HUES6 (cell line): ENCODE measurements at regions not wholly inside any gene's neighbourhood (a gene's known extent, or its start where the extent isn't known, plus 50 kb on each side); places are given as distances from the start of the nearest gene placed in this dataset.

Experiments used
- H3K27ac ChIP-seq: 2 replicates; pipeline ENCODE4 v1.7.0; 2013; ENCODE audit warnings: low read depth, mild to moderate bottlenecking, low read length, inconsistent platforms
- H3K27me3 ChIP-seq: 2 replicates; pipeline ENCODE4 v1.6.1; 2013; ENCODE audit warnings: low read length; ENCODE audit not compliant: control insufficient read depth, insufficient read depth
- H3K36me3 ChIP-seq: 2 replicates; pipeline ENCODE4 v1.6.1; 2013; ENCODE audit warnings: low read length; ENCODE audit not compliant: control insufficient read depth, insufficient read depth
- H3K4me1 ChIP-seq: 2 replicates; pipeline ENCODE4 v1.6.1; 2013; ENCODE audit warnings: low read length; ENCODE audit not compliant: control insufficient read depth, insufficient read depth
- H3K4me3 ChIP-seq: 2 replicates; pipeline ENCODE4 v1.5.1; 2013; ENCODE audit warnings: low read depth, low read length
- H3K9ac ChIP-seq: one replicate; pipeline ENCODE4 v1.6.1; 2013; ENCODE audit warnings: mild to moderate bottlenecking, low read length
- H3K9me3 ChIP-seq: 2 replicates; pipeline ENCODE4 v1.6.1; 2013; ENCODE audit warnings: low read depth, low read length; ENCODE audit not compliant: control insufficient read depth, insufficient read depth

DNA sequence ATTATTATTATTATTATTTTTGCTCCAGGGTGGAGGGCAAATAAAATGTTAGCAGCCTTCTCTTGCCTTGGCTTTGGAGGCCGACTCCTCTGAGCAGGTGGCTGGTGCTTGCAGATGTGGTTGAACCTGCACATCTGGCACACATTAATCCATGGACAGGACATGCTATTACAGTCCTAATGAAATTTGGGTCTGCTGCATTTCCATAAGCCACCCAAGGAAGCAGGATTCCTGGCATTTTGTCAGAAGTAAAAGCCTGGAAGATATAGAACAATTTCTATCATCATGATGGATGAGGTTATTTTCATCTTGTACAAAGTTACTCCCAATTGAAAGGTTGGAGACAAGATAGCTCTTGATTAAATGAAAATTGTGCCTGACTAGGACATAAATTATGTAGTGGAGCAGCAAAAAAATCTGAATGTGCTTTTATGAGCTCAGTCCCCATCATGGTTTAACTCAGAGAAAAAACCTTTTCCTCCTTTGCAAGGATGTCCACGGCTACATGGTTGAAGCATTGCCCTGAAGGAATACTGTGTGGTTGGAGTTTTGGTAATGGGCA is 130.9 kb upstream of the RGMA start:
- no peak overlapping the region for H3K27ac ChIP-seq

GRCh38 chr15:93217343-93217742 is 128.3 kb upstream of the RGMA start:
- Histone ChIP-seq H3K36me3 (no peaks in the 10 kb centered on the region), H3K9ac (no peak overlapping the region), H3K27me3 (no peaks in the 10 kb centered on the region), H3K9me3 (no peaks in the 10 kb centered on the region; the same call in 1 of the 2 replicates), H3K4me1 (no peaks in the 10 kb centered on the region), H3K27ac (no peak overlapping the region), H3K4me3 (no peak overlapping the region)

More for the DNA sequence above, 130.9 kb upstream of the RGMA start:
- Histone ChIP-seq H3K27me3 (no peaks in the 10 kb centered on the region), H3K9ac (no peak overlapping the region), H3K9me3 (no peaks in the 10 kb centered on the region), H3K36me3 (no peaks in the 10 kb centered on the region), H3K4me1 (no peaks in the 10 kb centered on the region), H3K4me3 (no peak overlapping the region)

DNA sequence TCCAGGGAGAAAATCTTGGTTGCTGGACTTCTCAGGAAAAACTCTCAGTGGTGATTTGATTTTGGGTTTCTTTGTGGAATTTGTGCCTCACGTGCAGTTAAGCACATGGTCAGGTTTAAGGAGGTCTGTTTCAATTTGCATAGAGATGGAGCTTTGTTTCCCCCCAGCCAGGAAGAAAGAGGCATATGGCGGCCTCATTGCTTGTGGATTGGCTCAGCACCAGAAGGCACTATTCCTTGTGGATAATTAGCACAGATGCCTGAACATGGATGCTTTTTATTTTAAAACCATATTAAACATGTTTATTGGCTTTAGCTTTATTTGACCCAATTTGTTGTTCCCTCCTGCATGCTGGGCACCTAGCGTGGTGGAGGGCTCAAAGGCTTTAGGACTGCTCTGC is 125.1 kb upstream of the RGMA start:
- Histone ChIP-seq H3K9ac (no peak overlapping the region), H3K27ac (no peak overlapping the region), H3K27me3 (no peaks in the 10 kb centered on the region), H3K4me3 (no peak overlapping the region), H3K4me1 (peaks cover 6% of the 10 kb centered on the region; the same call in 1 of the 2 replicates), H3K36me3 (no peaks in the 10 kb centered on the region), H3K9me3 (peaks cover 2% of the 10 kb centered on the region)

GRCh38 chr15:93213281-93213680 is 124.3 kb upstream of the RGMA start:
- Histone ChIP-seq H3K27ac (no peak overlapping the region), H3K4me3 (no peak overlapping the region), H3K9me3 (peaks cover 2% of the 10 kb centered on the region), H3K36me3 (no peaks in the 10 kb centered on the region), H3K4me1 (peaks cover 6% of the 10 kb centered on the region; the same call in 1 of the 2 replicates), H3K9ac (no peak overlapping the region), H3K27me3 (no peaks in the 10 kb centered on the region)

DNA sequence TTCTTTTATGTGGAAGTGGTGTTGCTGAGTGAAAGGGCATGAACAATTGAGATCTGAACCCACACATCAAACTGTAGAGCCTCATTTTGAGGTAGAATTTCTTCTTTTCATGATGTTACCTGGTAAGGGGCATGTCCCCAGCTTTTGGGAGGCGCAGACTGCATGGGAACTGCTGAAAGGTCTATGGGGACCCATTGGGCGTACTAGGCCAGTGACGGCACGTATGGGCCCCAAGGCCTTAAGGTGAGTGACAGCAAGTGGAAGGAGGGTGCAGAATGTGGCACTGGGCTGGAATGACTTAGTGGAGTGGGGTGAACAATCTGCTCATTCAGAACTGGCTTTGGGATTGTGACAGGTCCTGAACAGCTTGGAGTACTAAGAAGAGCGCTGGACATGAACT is 123.6 kb upstream of the RGMA start:
- peaks cover 6% of the 10 kb centered on the region; the same call in 1 of the 2 replicates for H3K4me1 ChIP-seq
- H3K9me3 ChIP-seq = peaks cover 2% of the 10 kb centered on the region
- H3K36me3 ChIP-seq = no peaks in the 10 kb centered on the region
- no peak overlapping the region for H3K4me3 ChIP-seq
- no peaks in the 10 kb centered on the region for H3K27me3 ChIP-seq
- H3K9ac ChIP-seq = no peak overlapping the region
- H3K27ac ChIP-seq = no peak overlapping the region

DNA sequence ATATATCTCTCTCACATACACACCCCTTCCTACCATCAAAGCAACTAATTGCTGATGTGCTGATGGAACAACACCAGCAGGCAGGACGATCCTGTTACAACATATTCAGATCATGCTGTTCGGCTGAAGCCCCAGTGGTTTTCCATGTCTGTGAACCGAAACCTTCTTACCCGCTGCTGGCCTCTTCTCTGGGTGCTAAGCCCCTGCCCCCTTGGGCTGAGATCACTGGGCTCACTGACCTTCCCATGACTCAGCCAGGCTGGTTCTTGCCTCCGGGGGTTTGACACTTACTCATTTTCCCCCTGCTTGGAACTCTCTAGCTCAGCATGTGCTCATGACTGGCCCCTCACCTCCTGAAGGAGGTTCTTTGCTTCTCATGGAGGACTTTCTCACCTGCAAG is 122.0 kb upstream of the RGMA start:
- H3K9ac ChIP-seq = no peak overlapping the region
- H3K4me3 ChIP-seq = no peak overlapping the region
- peaks cover 6% of the 10 kb centered on the region; the same call in 1 of the 2 replicates for H3K4me1 ChIP-seq
- peaks cover 2% of the 10 kb centered on the region for H3K9me3 ChIP-seq
- H3K27ac ChIP-seq = no peak overlapping the region
- H3K27me3 ChIP-seq = no peaks in the 10 kb centered on the region
- no peaks in the 10 kb centered on the region for H3K36me3 ChIP-seq

- no peak overlapping the region for H3K4me3 ChIP-seq
- H3K9ac ChIP-seq = no peak overlapping the region
- no peaks in the 10 kb centered on the region for H3K27me3 ChIP-seq
- no peaks in the 10 kb centered on the region for H3K36me3 ChIP-seq
- H3K9me3 ChIP-seq = peaks cover 2% of the 10 kb centered on the region
- no peak overlapping the region for H3K27ac ChIP-seq
- peaks cover 6% of the 10 kb centered on the region; the same call in 1 of the 2 replicates for H3K4me1 ChIP-seq
These were observed 120.9 kb upstream of the RGMA start for GRCh38 chr15:93209690-93210445.

DNA sequence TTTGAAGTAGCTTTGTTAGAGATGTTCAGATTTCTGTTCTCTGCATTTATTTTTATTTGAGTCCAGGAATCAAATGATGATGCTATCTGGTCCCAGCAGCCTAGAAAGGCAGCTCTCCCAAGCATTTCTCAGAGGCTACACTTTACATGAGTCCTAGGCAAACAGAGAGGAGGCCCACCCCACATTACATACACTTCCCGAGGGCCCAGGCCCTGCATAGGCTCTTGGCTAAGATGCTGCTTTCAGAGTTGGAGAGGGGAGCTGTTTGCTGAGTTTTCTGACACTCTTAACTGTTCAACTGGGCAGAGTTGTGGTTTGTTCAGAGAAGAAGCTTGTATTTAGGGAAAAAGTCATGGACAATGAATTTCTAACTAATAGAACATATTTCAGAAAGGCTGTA is 117.9 kb upstream of the RGMA start:
- H3K9ac ChIP-seq = no peak overlapping the region
- no peaks in the 10 kb centered on the region for H3K27me3 ChIP-seq
- peaks cover 14% of the 10 kb centered on the region; the same call in 1 of the 2 replicates for H3K4me1 ChIP-seq
- peaks cover 2% of the 10 kb centered on the region for H3K9me3 ChIP-seq
- H3K4me3 ChIP-seq = no peak overlapping the region
- no peak overlapping the region for H3K27ac ChIP-seq
- H3K36me3 ChIP-seq = no peaks in the 10 kb centered on the region

DNA sequence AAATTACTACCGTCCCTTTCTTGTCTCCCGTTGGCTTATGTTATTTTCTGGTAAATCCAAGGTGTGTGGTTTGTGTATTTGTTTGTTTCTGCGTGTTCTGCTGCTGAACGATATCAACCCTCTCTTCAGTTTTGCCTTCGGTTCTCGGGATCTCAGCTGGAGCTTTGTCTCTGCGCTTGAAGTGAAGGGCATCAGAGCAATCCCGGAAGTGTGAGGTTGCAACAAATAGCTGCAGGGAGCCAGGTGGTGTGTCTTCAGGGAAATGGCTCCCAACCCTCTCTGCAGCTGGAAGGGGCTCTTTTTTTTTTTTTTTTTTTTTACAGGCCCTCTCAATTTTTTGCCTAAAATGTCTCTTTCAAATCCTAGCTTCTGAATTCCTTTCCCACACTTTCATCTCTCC is 116.4 kb upstream of the RGMA start:
- no peaks in the 10 kb centered on the region for H3K36me3 ChIP-seq
- H3K9me3 ChIP-seq = no peaks in the 10 kb centered on the region; the same call in 1 of the 2 replicates
- H3K4me1 ChIP-seq = peaks cover 17% of the 10 kb centered on the region; the same call in 1 of the 2 replicates
- no peak overlapping the region for H3K9ac ChIP-seq
- H3K4me3 ChIP-seq = no peak overlapping the region
- no peaks in the 10 kb centered on the region for H3K27me3 ChIP-seq
- no peak overlapping the region for H3K27ac ChIP-seq

- Histone ChIP-seq H3K4me1 (peaks cover 20% of the 10 kb centered on the region; the same call in 1 of the 2 replicates), H3K9ac (no peak overlapping the region), H3K27me3 (no peaks in the 10 kb centered on the region), H3K9me3 (peaks cover 2% of the 10 kb centered on the region; the same call in 1 of the 2 replicates), H3K27ac (no peak overlapping the region), H3K4me3 (no peak overlapping the region), H3K36me3 (no peaks in the 10 kb centered on the region)
These were observed 114.0 kb upstream of the RGMA start for GRCh38 chr15:93203036-93203435.

GRCh38 chr15:93202405-93202804 is 113.4 kb upstream of the RGMA start:
- Histone ChIP-seq H3K4me1 (peaks cover 20% of the 10 kb centered on the region; the same call in 1 of the 2 replicates), H3K9ac (no peak overlapping the region), H3K27ac (no peak overlapping the region), H3K36me3 (no peaks in the 10 kb centered on the region), H3K4me3 (no peak overlapping the region), H3K9me3 (peaks cover 3% of the 10 kb centered on the region; the same call in 1 of the 2 replicates), H3K27me3 (no peaks in the 10 kb centered on the region)
